Mesenchymal stem cell (in vitro differentiated cells and primary cell): ENCODE measurements at regions not wholly inside any gene's neighbourhood (a gene's known extent, or its start where the extent isn't known, plus 50 kb on each side); places are given as distances from the start of the nearest gene placed in this dataset.

Experiments
- DNase-seq: peaks from one replicate; pipeline ENCODE4 v3.0.0-alpha.2; 2013
- H2AFZ ChIP-seq: one replicate; pipeline ENCODE4 v1.6.1; 2013; ENCODE audit warnings: low read depth, mild to moderate bottlenecking, control low read depth, inconsistent platforms, low read length, moderate library complexity
- H2AK5ac ChIP-seq: 2 replicates; pipeline ENCODE4 v1.6.1; 2013; ENCODE audit warnings: low read length, moderate library complexity, mild to moderate bottlenecking, inconsistent platforms; ENCODE audit not compliant: severe bottlenecking
- H2BK120ac ChIP-seq: one replicate; pipeline ENCODE4 v1.6.1; 2013; ENCODE audit warnings: low read depth, mild to moderate bottlenecking, inconsistent platforms, low read length, moderate library complexity
- H2BK12ac ChIP-seq, 2 experiments: one replicate each; pipeline ENCODE4 v1.6.1; 2013; ENCODE audit warnings: inconsistent platforms in 2 of 2, low read length in 2 of 2, mild to moderate bottlenecking in 2 of 2, moderate library complexity in 2 of 2, control low read depth in 1 of 2
- H2BK15ac ChIP-seq: one replicate; pipeline ENCODE4 v1.6.1; 2013; ENCODE audit warnings: mild to moderate bottlenecking, low read depth, inconsistent platforms; ENCODE audit not compliant: poor library complexity, severe bottlenecking
- H2BK5ac ChIP-seq: 2 replicates; pipeline ENCODE4 v1.6.1; 2013; ENCODE audit warnings: low read depth, mild to moderate bottlenecking, low read length, control low read depth, inconsistent platforms; ENCODE audit not compliant: poor library complexity, severe bottlenecking
- H3K14ac ChIP-seq, 2 experiments: one replicate each; pipeline ENCODE4 v1.6.1; 2013; ENCODE audit warnings: inconsistent platforms in 2 of 2, low read length in 2 of 2, control low read depth in 1 of 2, mild to moderate bottlenecking in 1 of 2, moderate library complexity in 1 of 2
- H3K18ac ChIP-seq, 2 experiments: one replicate each; pipeline ENCODE4 v1.6.1; 2013; ENCODE audit warnings: inconsistent platforms in 2 of 2, low read length in 2 of 2, control low read depth in 1 of 2, low read depth in 1 of 2, mild to moderate bottlenecking in 1 of 2
- H3K23ac ChIP-seq, 2 experiments: one replicate each; pipeline ENCODE4 v1.6.1; 2013; ENCODE audit warnings: inconsistent platforms in 2 of 2, low read length in 2 of 2, mild to moderate bottlenecking in 2 of 2, moderate library complexity in 2 of 2, control low read depth in 1 of 2
- H3K27ac ChIP-seq: 2 replicates; pipeline ENCODE4 v1.5.1; 2013; ENCODE audit warnings: mild to moderate bottlenecking, moderate library complexity, low read length, control low read depth, inconsistent platforms; ENCODE audit not compliant: poor library complexity, severe bottlenecking
- H3K27me3 ChIP-seq, 2 experiments: 2 replicates each; pipeline versions ENCODE4 v1.6.1 to v1.7.0; 2013; ENCODE audit warnings: low read length in 2 of 2, mild to moderate bottlenecking in 2 of 2, moderate library complexity in 2 of 2, control low read depth in 1 of 2, inconsistent platforms in 1 of 2; ENCODE audit not compliant: control insufficient read depth in 1 of 2, insufficient read depth in 1 of 2
- H3K36me3 ChIP-seq, 2 experiments: 2 replicates each; pipeline versions ENCODE4 v1.6.1 to v1.7.0; 2013; ENCODE audit warnings: low read length in 2 of 2, control low read depth in 1 of 2, inconsistent platforms in 1 of 2, low read depth in 1 of 2, mild to moderate bottlenecking in 1 of 2; ENCODE audit not compliant: insufficient read depth in 2 of 2, control insufficient read depth in 1 of 2
- H3K4ac ChIP-seq, 2 experiments: one replicate each; pipeline ENCODE4 v1.6.1; 2013; ENCODE audit warnings: inconsistent platforms in 2 of 2, low read length in 2 of 2, mild to moderate bottlenecking in 2 of 2, moderate library complexity in 2 of 2, control low read depth in 1 of 2, low read depth in 1 of 2
- H3K4me1 ChIP-seq: 2 replicates; pipeline ENCODE4 v1.6.1; 2013; ENCODE audit warnings: low read depth, low read length, control low read depth; ENCODE audit not compliant: control insufficient read depth, insufficient read depth
- H3K4me2 ChIP-seq: 2 replicates; pipeline ENCODE4 v1.6.1; 2013; ENCODE audit warnings: low read length, mild to moderate bottlenecking, inconsistent platforms; ENCODE audit not compliant: poor library complexity, severe bottlenecking
- H3K4me3 ChIP-seq, 2 experiments: 2 replicates each; pipeline versions ENCODE4 v1.5.1 to v1.7.0; 2013; ENCODE audit warnings: low read length in 2 of 2, mild to moderate bottlenecking in 2 of 2, control low read depth in 1 of 2, low read depth in 1 of 2; ENCODE audit not compliant: insufficient read depth in 1 of 2
- H3K79me1 ChIP-seq: replicated peaks from 2 replicates; pipeline ENCODE4 v1.6.1; 2013; ENCODE audit warnings: mild to moderate bottlenecking, control low read depth, low read length, inconsistent platforms; ENCODE audit not compliant: poor library complexity, severe bottlenecking
- H3K9ac ChIP-seq: 2 replicates; pipeline ENCODE4 v1.7.0; 2013; ENCODE audit warnings: mild to moderate bottlenecking, low read length, moderate library complexity
- H3K9me3 ChIP-seq: 2 replicates; pipeline ENCODE4 v1.7.0; 2013; ENCODE audit warnings: mild to moderate bottlenecking, low read length; ENCODE audit not compliant: control insufficient read depth
- H4K8ac ChIP-seq: one replicate; pipeline ENCODE4 v1.6.1; 2013; ENCODE audit warnings: inconsistent platforms, mild to moderate bottlenecking, low read length, moderate library complexity
- H4K91ac ChIP-seq: one replicate; pipeline ENCODE4 v1.6.1; 2013; ENCODE audit warnings: mild to moderate bottlenecking, low read length, inconsistent platforms
- WGBS: methylation state at CpG from one replicate; pipeline ENCODE4 v1.1.7; 2013; ENCODE audit warnings: mixed read lengths; 5-methylcytosine and 5-hydroxymethylcytosine counted together

GRCh38 chr4:165711436-165711835 lies 161.6 kb upstream of the TLL1 start:
- H2BK5ac ChIP-seq = no peak overlapping the region
- H4K8ac ChIP-seq = no peak overlapping the region
- H3K79me1 ChIP-seq = no peaks in the 10 kb centered on the region
- H3K36me3 ChIP-seq = no peaks in the 10 kb centered on the region
- H3K9ac ChIP-seq = no peak overlapping the region
- H2BK120ac ChIP-seq = no peak overlapping the region
- H4K91ac ChIP-seq = no peak overlapping the region
- no peak overlapping the region for H3K4me3 ChIP-seq
- no peak overlapping the region for H2BK12ac ChIP-seq
- no peak overlapping the region for H3K14ac ChIP-seq
- DNase-seq = no peak
- no peak overlapping the region for H3K27ac ChIP-seq
- H3K4me2 ChIP-seq = no peak overlapping the region
- H3K4ac ChIP-seq = no peak overlapping the region
- H3K4me1 ChIP-seq = peaks cover 3% of the 10 kb centered on the region
- H3K23ac ChIP-seq = no peak overlapping the region
- H3K18ac ChIP-seq = no peak overlapping the region
- H3K9me3 ChIP-seq = no peaks in the 10 kb centered on the region
- H2AFZ ChIP-seq = no peak overlapping the region
- no peaks in the 10 kb centered on the region for H3K27me3 ChIP-seq
- 93% methylated on average over 4 of the region's 4 CpGs for WGBS
- no peak overlapping the region for H2BK15ac ChIP-seq
- no peak overlapping the region for H2AK5ac ChIP-seq

- Histone ChIP-seq H3K18ac (no peak overlapping the region), H4K8ac (no peak overlapping the region), H3K27ac (no peak overlapping the region), H4K91ac (no peak overlapping the region), H3K14ac (no peak overlapping the region), H2BK120ac (no peak overlapping the region), H3K4me1 (peaks cover 3% of the 10 kb centered on the region), H3K79me1 (no peaks in the 10 kb centered on the region), H3K36me3 (no peaks in the 10 kb centered on the region), H2BK12ac (no peak overlapping the region), H2BK5ac (no peak overlapping the region), H3K23ac (no peak overlapping the region), H3K9me3 (no peaks in the 10 kb centered on the region), H3K4me2 (no peak overlapping the region), H2AK5ac (no peak overlapping the region), H2AFZ (no peak overlapping the region), H2BK15ac (no peak overlapping the region), H3K4me3 (no peak overlapping the region), H3K27me3 (no peaks in the 10 kb centered on the region), H3K4ac (no peak overlapping the region), H3K9ac (no peak overlapping the region)
- WGBS = 68% methylated on average over 2 of the region's 2 CpGs
- no peak for DNase-seq
These were observed 161.1 kb upstream of the TLL1 start for GRCh38 chr4:165711912-165712311.

DNA sequence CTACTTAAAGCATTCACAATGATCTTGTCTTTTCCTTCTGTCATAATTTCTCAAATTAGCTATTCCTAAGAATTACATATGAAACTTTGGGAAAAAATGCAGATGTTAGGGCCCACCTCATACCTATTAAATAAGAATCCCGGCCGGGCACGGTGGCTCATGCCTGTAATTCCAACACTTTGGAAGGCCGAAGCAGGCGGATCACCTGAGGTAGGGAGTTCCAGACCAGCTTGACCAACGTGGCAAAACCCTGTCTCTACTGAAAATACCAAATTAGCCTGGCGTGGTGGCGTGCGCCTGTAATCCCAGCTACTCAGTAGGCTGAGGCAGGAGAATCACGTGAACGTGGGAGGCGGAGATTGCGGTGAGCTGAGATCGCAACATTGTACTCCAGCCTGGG lies 158.4 kb upstream of the TLL1 start:
- H2AK5ac ChIP-seq = no peak overlapping the region
- no peak overlapping the region for H3K9ac ChIP-seq
- no peak overlapping the region for H3K14ac ChIP-seq
- 91% methylated on average over 14 of the region's 14 CpGs for whole genome bisulfite sequencing
- H3K4ac ChIP-seq = no peak overlapping the region
- no peak overlapping the region for H4K91ac ChIP-seq
- no peak overlapping the region for H3K4me2 ChIP-seq
- H2AFZ ChIP-seq = no peak overlapping the region
- no peak overlapping the region for H4K8ac ChIP-seq
- no peak overlapping the region for H3K18ac ChIP-seq
- H3K27me3 ChIP-seq = no peaks in the 10 kb centered on the region
- no peak overlapping the region for H2BK5ac ChIP-seq
- no peak overlapping the region for H3K27ac ChIP-seq
- H3K36me3 ChIP-seq = no peaks in the 10 kb centered on the region
- no peak overlapping the region for H3K23ac ChIP-seq
- H3K79me1 ChIP-seq = no peaks in the 10 kb centered on the region
- no peak overlapping the region for H2BK12ac ChIP-seq
- no peak overlapping the region for H2BK15ac ChIP-seq
- H3K9me3 ChIP-seq = no peaks in the 10 kb centered on the region
- H3K4me3 ChIP-seq = no peak overlapping the region
- DNase-seq = no peak
- no peaks in the 10 kb centered on the region for H3K4me1 ChIP-seq
- H2BK120ac ChIP-seq = no peak overlapping the region

DNA sequence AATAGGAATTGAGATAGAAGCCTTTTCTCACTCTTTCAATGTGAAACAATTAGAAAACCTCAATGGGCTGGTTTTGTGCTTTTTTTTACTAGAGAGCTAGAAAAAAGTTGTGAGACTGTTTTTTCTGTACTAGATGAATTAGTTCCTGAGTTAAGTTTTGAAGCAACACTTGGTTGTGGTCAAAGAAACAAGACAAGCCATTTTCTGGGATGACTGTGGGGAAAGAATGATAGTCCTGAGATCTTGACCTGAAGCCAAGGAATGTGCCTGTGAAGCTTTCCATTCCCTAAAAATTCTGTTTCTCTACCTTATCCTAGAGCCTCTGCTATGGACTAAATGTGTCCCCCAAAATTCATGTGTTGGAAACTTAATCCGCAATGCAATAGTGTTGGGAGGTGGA lies 157.8 kb upstream of the TLL1 start:
- Histone ChIP-seq H2AFZ (no peak overlapping the region), H3K14ac (no peak overlapping the region), H3K27me3 (no peaks in the 10 kb centered on the region), H4K8ac (no peak overlapping the region), H2BK120ac (no peak overlapping the region), H3K9ac (no peak overlapping the region), H3K9me3 (no peaks in the 10 kb centered on the region), H3K27ac (no peak overlapping the region), H3K4ac (no peak overlapping the region), H3K18ac (no peak overlapping the region), H3K4me1 (no peaks in the 10 kb centered on the region), H3K4me3 (no peak overlapping the region), H4K91ac (no peak overlapping the region), H3K36me3 (no peaks in the 10 kb centered on the region), H2BK5ac (no peak overlapping the region), H2AK5ac (no peak overlapping the region), H3K23ac (no peak overlapping the region), H3K4me2 (no peak overlapping the region), H3K79me1 (no peaks in the 10 kb centered on the region), H2BK12ac (no peak overlapping the region), H2BK15ac (no peak overlapping the region)
- no peak for DNase-seq
- WGBS = 100% methylated on average over 1 of the region's 1 CpG
